ENCODE measurements at regions not wholly inside any gene's neighbourhood (a gene's known extent, or its start where the extent isn't known, plus 50 kb on each side); places are given as distances from the start of the nearest gene placed in this dataset.

DNA sequence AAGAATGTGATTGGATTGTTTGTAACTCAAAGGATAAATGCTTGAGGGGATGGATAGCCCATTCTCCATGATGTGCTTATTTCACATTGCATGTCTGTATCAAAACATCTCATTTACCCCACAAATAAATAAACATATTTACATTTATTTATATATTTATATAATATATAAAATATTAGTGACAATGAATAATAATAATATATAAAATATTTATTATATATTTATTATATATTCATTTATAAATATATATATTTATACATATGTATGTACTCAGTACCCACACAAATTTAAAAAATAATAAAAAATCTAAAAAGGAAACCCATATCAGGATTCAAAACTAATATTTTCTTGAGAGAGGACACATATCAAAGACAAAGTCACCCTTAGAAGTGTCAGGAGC lies 429.9 kb downstream of the KCNJ2 start:
- TF ChIP-seq, protein P1, sequence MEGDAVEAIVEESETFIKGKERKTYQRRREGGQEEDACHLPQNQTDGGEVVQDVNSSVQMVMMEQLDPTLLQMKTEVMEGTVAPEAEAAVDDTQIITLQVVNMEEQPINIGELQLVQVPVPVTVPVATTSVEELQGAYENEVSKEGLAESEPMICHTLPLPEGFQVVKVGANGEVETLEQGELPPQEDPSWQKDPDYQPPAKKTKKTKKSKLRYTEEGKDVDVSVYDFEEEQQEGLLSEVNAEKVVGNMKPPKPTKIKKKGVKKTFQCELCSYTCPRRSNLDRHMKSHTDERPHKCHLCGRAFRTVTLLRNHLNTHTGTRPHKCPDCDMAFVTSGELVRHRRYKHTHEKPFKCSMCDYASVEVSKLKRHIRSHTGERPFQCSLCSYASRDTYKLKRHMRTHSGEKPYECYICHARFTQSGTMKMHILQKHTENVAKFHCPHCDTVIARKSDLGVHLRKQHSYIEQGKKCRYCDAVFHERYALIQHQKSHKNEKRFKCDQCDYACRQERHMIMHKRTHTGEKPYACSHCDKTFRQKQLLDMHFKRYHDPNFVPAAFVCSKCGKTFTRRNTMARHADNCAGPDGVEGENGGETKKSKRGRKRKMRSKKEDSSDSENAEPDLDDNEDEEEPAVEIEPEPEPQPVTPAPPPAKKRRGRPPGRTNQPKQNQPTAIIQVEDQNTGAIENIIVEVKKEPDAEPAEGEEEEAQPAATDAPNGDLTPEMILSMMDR (IDR thresholded peaks at IDR 0.05), result no peak
- TF ChIP-seq POLR2A (IDR thresholded peaks at IDR 0.05), result no peak

Data from Peyer's patch (tissue), 4 donors.